HFFc6 (cell line): ENCODE measurements at regions not wholly inside any gene's neighbourhood (a gene's known extent, or its start where the extent isn't known, plus 50 kb on each side); places are given as distances from the start of the nearest gene placed in this dataset.

Experiments
- DNase-seq: peaks from one replicate; pipeline ENCODE4 v3.0.0-alpha.2; 2018
- H3K27ac Mint-ChIP-seq: 2 replicates; pipeline ENCODE4 v1.8.0; 2020; ENCODE audit warnings: mild to moderate bottlenecking, mixed read lengths
- H3K27me3 Mint-ChIP-seq: 2 replicates; pipeline ENCODE4 v1.8.0; 2021; ENCODE audit warnings: mild to moderate bottlenecking, moderate library complexity, mixed read lengths; ENCODE audit not compliant: insufficient read depth
- H3K36me3 Mint-ChIP-seq: 2 replicates; pipeline ENCODE4 v1.8.0; 2021; ENCODE audit warnings: low read depth, mixed read lengths
- H3K4me1 Mint-ChIP-seq: 2 replicates; pipeline ENCODE4 v1.8.0; 2020; ENCODE audit warnings: low read depth, mixed read lengths
- H3K4me3 Mint-ChIP-seq: 2 replicates; pipeline ENCODE4 v1.8.0; 2020; ENCODE audit warnings: mild to moderate bottlenecking, moderate library complexity, mixed read lengths
- H3K9me3 Mint-ChIP-seq: 2 replicates; pipeline ENCODE4 v1.8.0; 2020; ENCODE audit warnings: mild to moderate bottlenecking, mixed read lengths
- TF ChIP-seq, protein P1 (sequence below): fragments of 200-600 bp; sonication (generic); IDR thresholded peaks from 2 replicates; pipeline ENCODE4 v1.5.0; 2021; ENCODE audit warnings: antibody characterized with exemption, mild to moderate bottlenecking

DNA sequence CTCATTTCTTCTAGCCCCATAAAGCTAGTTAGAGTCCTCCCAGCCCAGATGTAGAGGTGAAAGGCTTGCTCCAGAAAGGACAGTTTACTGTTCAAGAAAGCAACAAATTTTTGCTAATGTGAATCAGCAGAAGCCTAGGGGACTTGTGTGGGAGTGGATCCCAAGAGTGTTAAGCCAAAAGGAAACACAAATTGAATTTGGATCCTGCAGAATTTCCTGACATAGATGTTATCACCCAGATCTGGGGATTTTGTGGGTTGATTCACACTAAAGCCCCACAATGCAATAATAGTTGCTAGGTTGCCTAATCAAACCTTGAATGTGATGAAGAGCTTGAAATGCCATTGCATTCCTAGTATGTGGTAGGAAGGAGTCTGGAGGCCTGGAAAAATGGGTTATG lies 135.2 kb upstream of the HS3ST3A1 start:
- peak overlapping the region; percentile 95 for H3K27ac Mint-ChIP-seq
- H3K4me3 Mint-ChIP-seq: peak overlapping the region; percentile 63
- TF ChIP-seq, protein P1, sequence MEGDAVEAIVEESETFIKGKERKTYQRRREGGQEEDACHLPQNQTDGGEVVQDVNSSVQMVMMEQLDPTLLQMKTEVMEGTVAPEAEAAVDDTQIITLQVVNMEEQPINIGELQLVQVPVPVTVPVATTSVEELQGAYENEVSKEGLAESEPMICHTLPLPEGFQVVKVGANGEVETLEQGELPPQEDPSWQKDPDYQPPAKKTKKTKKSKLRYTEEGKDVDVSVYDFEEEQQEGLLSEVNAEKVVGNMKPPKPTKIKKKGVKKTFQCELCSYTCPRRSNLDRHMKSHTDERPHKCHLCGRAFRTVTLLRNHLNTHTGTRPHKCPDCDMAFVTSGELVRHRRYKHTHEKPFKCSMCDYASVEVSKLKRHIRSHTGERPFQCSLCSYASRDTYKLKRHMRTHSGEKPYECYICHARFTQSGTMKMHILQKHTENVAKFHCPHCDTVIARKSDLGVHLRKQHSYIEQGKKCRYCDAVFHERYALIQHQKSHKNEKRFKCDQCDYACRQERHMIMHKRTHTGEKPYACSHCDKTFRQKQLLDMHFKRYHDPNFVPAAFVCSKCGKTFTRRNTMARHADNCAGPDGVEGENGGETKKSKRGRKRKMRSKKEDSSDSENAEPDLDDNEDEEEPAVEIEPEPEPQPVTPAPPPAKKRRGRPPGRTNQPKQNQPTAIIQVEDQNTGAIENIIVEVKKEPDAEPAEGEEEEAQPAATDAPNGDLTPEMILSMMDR: no peak
- H3K9me3 Mint-ChIP-seq: peaks cover 25% of the 10 kb centered on the region
- peaks cover 67% of the 10 kb centered on the region for H3K4me1 Mint-ChIP-seq
- H3K36me3 Mint-ChIP-seq: peaks cover 28% of the 10 kb centered on the region
- peak; percentile 89 for DNase-seq
- H3K27me3 Mint-ChIP-seq: no peaks in the 10 kb centered on the region

DNA sequence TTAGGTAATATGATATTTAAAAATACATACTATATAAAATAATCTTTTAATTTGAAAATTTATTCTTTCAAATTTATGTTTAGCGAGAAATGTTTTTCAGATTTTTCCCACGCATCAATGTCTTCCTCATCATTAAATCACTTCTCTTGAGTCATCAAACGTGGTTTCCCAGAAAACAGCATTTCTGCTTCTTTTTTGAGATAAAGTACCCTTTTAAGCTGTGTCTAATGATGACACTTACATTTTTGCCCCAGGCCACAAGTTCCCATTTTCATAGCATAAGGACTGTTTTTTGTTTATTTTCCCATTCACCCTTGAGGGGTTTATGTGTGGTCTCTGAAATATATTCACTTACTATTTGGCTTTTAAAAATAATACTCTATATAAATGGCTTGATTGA lies 139.0 kb upstream of the HS3ST3A1 start:
- no peaks in the 10 kb centered on the region; the same call in 1 of the 2 replicates for H3K27me3 Mint-ChIP-seq
- peaks cover 6% of the 10 kb centered on the region; the same call in 1 of the 2 replicates for H3K36me3 Mint-ChIP-seq
- no peak overlapping the region for H3K27ac Mint-ChIP-seq
- DNase-seq: no peak
- H3K9me3 Mint-ChIP-seq: no peaks in the 10 kb centered on the region
- H3K4me3 Mint-ChIP-seq: no peak overlapping the region
- H3K4me1 Mint-ChIP-seq: peaks cover 49% of the 10 kb centered on the region
- TF ChIP-seq, protein P1: no peak

DNA sequence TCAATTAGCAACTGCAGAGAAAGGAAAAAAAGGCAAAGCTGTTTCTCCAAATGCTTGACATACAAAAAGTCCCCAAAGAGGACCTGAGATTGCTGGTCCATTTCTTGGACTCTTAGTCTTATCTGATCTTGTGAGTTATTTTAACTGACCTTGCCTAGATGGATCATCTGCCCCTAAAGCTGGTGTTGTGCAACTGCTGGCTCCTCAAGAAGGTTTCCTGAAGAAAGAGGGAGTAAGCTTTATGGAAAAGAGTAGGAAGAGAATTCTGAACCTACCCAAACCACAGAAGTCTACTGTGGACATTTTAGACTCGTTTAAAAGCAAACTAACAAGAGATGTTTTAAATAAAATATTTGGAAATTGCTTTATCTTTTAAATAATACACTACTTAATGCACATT lies 140.0 kb upstream of the HS3ST3A1 start:
- H3K9me3 Mint-ChIP-seq: no peaks in the 10 kb centered on the region
- no peak overlapping the region for H3K4me3 Mint-ChIP-seq
- H3K27ac Mint-ChIP-seq: no peak overlapping the region
- TF ChIP-seq, protein P1: no peak
- peaks cover 8% of the 10 kb centered on the region; the same call in 1 of the 2 replicates for H3K36me3 Mint-ChIP-seq
- no peaks in the 10 kb centered on the region; the same call in 1 of the 2 replicates for H3K27me3 Mint-ChIP-seq
- no peak for DNase-seq
- peaks cover 42% of the 10 kb centered on the region for H3K4me1 Mint-ChIP-seq

- TF ChIP-seq, protein P1: no peak
- no peak for DNase-seq
- H3K9me3 Mint-ChIP-seq: no peaks in the 10 kb centered on the region
- H3K36me3 Mint-ChIP-seq: peaks cover 11% of the 10 kb centered on the region; the same call in 1 of the 2 replicates
- H3K4me3 Mint-ChIP-seq: no peak overlapping the region
- no peaks in the 10 kb centered on the region; the same call in 1 of the 2 replicates for H3K27me3 Mint-ChIP-seq
- H3K4me1 Mint-ChIP-seq: peaks cover 24% of the 10 kb centered on the region
- no peak overlapping the region for H3K27ac Mint-ChIP-seq
Measured at GRCh38 chr17:13743906-13744305, 142.2 kb upstream of the HS3ST3A1 start.

DNA sequence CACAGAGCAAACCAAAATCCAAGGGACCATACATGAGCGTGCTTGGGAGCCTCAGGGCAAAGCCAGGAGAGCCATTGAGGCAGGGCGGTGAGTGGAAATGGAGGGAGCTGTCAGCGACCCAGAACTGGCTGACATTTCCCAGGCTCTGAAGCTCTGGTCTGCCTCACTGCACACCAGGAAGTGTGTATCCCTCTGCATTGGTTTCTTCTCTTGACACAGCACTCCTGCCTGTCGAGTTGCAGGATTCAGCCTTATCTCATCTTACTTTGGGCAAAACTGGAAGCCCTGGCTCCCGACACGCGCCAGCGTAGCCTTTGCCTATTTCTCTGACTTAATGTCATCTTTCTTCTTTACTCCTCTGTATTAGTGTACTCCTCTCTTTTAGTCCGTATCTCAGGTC lies 144.7 kb upstream of the HS3ST3A1 start:
- H3K36me3 Mint-ChIP-seq: peaks cover 14% of the 10 kb centered on the region; the same call in 1 of the 2 replicates
- H3K4me1 Mint-ChIP-seq: peaks cover 39% of the 10 kb centered on the region
- DNase-seq: no peak
- H3K27me3 Mint-ChIP-seq: no peaks in the 10 kb centered on the region; the same call in 1 of the 2 replicates
- H3K27ac Mint-ChIP-seq: no peak overlapping the region
- no peak overlapping the region for H3K4me3 Mint-ChIP-seq
- TF ChIP-seq, protein P1: no peak
- no peaks in the 10 kb centered on the region for H3K9me3 Mint-ChIP-seq
